ENCODE measurements at regions not wholly inside any gene's neighbourhood (a gene's known extent, or its start where the extent isn't known, plus 50 kb on each side); places are given as distances from the start of the nearest gene placed in this dataset.

- DNase-seq: no peak
Measured at GRCh38 chr3:110732420-110732819, 339.2 kb upstream of the NECTIN3 start.

- DNase-seq: no peak
Measured at GRCh38 chr3:110733045-110733444, 338.6 kb upstream of the NECTIN3 start.

DNA sequence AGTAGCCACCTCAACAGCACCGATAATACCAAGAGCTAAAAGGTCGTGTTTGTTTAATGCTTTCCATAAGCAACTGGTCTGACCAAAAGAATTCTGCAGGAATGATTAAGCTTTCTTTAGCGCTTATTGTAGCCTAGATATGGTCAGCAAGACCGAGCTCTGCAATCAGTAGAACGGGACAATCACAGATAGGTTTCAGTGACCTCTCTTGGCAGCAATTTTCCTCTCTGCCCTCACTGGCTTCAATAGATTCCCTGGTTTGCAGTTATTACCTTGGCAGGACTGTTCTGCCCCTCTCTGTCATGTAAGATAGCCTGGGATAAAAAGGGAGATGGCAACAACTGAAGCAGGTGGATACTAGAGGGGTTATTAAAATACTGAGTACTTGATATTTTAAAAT lies 337.1 kb upstream of the NECTIN3 start:
- DNase-seq: no peak

DNA sequence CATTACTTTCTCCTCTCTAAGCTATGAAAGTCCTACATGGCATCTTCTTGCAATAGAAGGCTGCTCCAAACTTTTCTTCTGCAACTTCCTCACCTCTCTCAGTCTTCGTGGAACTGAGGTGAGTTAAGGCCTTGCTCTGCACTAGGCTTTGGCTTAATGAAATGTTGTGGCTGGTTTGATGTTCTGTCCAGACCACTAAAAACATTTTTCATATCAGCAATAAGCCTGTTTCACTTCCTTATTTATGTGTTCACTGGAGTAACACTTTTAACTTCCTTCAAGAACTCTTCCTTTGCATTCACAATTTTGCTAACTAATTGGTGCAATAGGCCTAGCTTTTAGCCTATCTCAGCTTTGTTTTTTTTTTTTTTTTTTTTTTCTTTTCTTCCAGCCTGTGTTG lies 335.3 kb upstream of the NECTIN3 start:
- DNase-seq: no peak

- DNase-seq: no peak
Measured at GRCh38 chr3:110738531-110738930, 333.1 kb upstream of the NECTIN3 start.

- no peak for DNase-seq
Measured at GRCh38 chr3:110741891-110742290, 329.7 kb upstream of the NECTIN3 start.

DNA sequence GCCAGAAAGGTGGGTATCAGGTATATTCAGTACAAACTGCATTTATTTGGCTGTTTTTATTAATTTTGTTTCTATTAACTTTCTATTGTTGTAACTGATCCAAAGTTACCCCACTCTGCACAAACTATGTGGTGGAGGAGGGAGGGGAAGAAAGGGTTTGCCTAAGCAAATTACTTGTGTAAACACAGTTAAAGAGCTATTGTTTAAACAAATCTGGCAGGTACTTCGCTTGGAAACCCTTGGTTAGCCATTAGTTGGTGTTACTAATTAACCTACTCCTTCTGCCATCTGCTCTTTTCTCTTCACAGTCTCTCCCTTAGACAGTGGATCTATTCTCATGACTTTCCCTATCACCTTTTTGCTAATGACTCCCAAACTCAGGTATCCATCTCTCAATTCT lies 328.4 kb upstream of the NECTIN3 start:
- no peak for DNase-seq

DNA sequence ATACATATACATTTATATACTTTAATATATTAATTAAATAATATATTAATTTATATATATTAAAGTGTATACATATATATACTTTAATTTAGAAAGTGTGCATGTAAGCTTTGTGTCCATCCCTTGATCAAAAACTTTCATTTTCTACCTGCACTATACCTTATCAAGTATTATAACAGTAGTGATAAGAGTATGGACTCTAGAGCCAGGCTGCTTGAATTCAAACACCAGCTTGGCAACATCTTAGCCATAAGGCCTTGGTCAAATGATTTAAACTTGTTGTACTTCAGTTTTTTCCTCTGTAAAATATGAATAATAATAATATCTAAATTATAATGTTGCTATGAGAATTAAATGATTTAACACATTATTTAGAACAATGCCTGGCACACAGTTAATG lies 327.6 kb upstream of the NECTIN3 start:
- DNase-seq: no peak

DNA sequence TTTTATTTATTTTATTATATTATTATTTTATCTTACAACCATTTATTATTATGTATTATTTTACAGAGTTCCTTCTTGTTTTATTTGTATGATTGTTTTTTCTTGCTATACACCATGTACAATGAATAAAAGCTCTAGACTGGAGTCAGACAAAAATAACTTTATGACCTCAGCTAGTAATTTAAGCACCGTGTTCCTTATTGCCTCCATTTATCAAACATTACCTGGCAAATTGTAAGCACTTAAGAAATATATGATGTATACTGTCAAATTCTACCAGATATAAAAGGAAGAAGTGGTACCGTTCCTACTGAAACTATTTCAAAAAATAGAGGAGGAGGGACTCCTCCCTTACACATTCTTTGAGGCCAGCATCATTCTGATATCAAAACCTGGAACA lies 326.9 kb upstream of the NECTIN3 start:
- DNase-seq: no peak

GRCh38 chr3:110749006-110749405 lies 322.6 kb upstream of the NECTIN3 start:
- DNase-seq: no peak

DNA sequence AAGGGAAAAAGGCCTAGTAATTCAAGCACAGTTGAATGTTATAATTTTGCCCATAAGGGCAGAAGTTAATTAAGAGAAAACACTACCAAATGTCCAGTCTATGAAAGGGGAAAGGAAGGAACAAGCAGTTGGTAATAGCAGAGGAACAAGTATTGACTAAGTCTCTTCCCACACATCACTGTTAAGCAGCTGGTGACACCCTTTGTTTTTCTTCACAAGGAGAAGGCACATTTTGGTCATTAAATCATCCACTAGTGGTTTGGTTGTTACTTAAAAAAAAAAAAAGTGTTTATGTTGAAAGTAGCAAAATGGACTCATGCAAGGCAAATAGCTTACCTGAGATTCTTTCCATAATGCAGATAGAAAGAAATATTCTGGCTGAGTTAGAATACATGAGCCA lies 321.4 kb upstream of the NECTIN3 start:
- DNase-seq: no peak

DNA sequence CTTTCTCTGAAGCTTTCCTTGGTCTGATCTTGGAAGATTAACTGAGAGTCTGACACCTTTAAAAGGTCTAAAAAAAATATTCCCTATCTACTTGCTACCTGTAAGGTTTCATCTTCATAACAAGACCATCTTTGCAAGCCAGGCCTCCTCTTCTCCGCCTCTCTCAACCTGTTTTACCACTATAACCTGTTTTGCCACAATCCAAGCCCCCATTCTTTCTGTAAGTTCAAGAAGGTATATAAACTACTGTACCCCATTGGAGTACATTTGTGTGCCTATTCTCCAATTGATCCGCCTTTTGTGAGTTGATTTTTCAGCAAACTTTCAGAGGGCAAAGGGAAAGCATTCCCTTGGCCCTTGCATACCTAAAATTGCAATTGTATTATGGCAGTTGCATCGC lies 319.3 kb upstream of the NECTIN3 start:
- no peak for DNase-seq

- DNase-seq: no peak
Measured at GRCh38 chr3:110753516-110753915, 318.1 kb upstream of the NECTIN3 start.

DNA sequence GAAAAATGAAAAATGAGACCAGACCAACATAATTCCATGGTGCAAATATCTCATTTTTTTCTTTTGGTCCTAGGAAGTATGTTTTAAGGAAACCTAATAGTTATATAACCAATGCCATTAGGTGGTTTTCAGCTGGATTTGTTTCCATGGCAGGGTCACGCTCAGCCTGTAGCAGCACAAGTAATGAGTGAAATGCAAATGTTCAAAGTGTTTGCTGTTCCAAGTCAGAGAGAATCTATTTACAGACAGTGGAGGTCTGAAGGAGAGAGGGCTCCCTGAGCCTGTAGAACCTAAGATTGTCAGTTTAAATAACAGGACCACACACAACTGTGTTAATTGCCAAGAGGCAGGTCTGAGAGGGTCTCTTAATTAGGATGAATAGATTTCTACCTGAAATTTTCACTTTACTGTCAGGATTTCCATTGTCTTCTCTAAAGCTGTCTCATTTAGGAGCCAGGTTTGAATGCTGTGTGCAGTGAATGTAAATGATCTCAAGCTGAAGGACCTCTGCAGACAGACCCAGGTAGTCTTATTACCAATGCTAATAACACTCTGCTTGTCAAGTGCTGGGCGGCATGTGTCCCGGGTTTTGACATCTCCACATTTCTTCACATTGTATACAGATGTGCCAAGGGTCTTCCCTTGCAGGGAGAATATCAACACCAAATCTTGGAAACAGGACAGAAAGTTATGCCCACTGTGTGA lies 317.3 kb upstream of the NECTIN3 start:
- DNase-seq: no peak

- no peak for DNase-seq
Measured at GRCh38 chr3:110755345-110755744, 316.3 kb upstream of the NECTIN3 start.

GRCh38 chr3:110756705-110757104 lies 314.9 kb upstream of the NECTIN3 start:
- DNase-seq: no peak

DNA sequence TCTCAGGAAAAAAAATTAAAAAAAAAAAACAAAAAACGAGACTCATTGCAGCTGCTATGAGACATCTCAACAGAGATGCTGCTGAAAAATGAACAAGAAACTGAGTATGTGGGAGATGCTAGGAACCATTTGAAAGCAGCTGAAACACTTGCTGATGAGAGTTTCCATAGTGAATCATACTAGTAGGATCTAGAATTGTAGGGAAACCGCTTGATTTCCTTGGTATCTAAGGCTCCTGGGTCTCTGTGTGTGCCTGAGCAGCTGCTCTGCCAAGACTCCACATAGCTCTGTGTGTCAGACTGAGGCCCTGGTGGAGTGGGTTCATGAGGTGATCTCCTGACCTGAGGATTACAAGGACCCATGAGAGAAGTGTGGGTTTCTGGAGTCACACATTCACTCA lies 313.4 kb upstream of the NECTIN3 start:
- DNase-seq: no peak

- no peak for DNase-seq
Measured at GRCh38 chr3:110767156-110767555, 304.5 kb upstream of the NECTIN3 start.

GRCh38 chr3:110767838-110768237 lies 303.8 kb upstream of the NECTIN3 start:
- DNase-seq: no peak

DNA sequence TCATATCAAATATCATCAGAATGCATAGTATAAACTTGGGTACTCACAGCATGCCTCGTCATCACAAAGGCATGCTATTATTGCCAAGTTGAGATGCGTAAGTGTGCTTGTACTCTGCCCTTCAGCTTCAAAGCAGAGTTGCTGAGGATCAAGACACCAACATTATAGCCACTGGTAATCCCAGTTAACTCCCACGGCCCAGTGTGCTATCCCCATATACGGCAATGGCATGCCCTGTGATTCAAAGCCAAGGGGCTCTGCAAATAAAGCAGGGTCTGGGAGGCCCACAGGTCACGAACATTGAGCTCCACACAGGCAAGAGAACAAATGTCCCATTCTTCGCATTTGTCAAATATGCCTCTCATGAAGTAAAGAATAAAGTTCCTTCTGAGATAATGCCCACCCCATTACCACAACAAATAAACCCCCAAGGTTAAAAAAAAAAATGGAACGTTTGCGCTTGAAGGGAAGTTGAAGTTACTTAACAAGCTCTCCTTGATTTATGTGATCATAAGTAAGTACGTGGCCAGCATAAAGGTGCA lies 298.1 kb upstream of the NECTIN3 start:
- DNase-seq: no peak

DNA sequence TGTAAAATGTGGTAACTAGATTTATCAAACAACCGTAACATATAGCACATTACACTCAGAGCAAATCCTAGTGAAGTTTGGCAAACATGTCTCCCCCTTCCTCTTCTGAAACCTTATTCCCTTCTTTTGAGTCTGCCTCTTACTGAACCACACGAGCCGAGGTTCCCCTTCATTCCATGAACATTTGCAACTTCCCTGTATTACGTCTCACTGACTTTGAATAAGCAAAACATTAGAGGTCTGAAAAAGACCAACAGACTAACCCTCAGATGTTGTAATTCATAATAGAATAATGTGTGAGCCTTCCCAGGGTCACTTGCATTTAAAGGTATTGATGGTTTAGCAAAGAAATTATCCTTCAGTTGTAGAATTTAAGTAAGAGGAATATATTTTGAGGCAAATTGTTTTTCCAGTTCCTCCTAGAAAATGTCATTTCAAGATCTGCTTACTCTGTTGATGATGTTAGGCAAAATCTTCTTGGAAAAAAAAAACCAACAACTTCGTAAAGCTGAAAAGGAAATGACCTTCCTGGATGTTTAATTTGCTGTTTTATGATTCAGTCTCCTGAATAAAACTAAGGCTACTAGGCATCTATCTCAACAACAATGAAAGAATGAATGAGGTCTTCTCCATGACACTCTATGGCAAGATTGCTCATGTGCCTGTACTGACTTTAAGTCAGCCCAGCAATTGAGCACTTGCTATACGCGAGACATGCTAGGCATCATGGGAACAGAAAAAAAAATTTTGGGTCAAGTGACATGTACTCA lies 296.9 kb upstream of the NECTIN3 start:
- DNase-seq: no peak

DNA sequence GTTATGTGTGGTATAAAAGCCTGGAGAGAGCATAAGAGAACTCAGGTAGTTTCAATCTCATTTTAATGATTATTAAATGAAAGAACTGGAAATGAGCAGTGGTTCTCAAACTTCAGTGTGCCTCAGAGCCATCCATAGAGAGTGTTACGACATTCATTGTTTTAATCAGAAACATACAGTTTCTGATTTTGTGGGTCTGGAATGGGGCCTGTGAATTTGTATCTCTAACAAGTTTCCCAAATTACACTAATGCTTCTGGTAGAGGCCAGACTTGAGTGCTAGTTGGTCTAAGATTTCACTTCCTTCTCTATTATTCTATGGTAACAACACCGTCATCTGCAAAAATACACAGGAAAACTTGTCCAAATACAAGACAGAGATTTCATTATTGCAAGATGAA lies 292.0 kb upstream of the NECTIN3 start:
- DNase-seq: no peak

- no peak for DNase-seq
Measured at GRCh38 chr3:110783541-110783940, 288.1 kb upstream of the NECTIN3 start.

DNA sequence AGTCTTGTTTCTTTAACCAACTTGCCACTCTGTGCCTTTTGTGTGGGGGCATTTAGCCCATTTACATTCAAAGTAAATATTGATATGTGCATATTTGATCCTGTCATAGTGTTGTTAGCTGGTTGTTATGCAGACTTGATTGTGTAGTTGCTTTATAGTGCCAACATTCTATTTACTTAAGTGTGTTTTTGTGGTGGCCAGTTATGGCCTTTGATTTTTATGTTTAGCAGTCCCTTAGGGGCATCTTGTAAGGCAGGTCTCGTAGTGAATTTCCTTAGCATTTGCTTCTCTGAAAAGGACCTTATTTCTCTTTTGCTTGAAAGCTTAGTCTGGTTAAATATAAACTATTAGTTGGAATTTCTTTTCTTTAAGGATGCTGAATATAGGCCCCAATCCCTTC lies 282.8 kb upstream of the NECTIN3 start:
- no peak for DNase-seq

GRCh38 chr3:110789315-110789714 lies 282.3 kb upstream of the NECTIN3 start:
- no peak for DNase-seq
